Kidney (tissue), 13 donors: ENCODE measurements at regions not wholly inside any gene's neighbourhood (a gene's known extent, or its start where the extent isn't known, plus 50 kb on each side); places are given as distances from the start of the nearest gene placed in this dataset.
"Not testable (repeated sequence)": the region's sequence is repeated elsewhere in the genome, so short reads cannot be mapped to it uniquely, and the experiment has no call there.

ENCODE experiments used
- DNase-seq, 5 donors: peaks; one replicate each; pipeline ENCODE4 v3.0.0-alpha.2; 2013 to 2020
- FAIRE-seq: peaks from 2 replicates; lab custom pipeline; 2012; peaks lifted over from hg19 to GRCh38; lab: Jason Lieb, UNC
- H3K27ac ChIP-seq, 2 donors: one replicate each; pipeline ENCODE4 v1.7.0; 2013; ENCODE audit warnings: low read depth in 2 of 2, low read length in 2 of 2, inconsistent platforms in 1 of 2
- H3K27me3 ChIP-seq: one replicate; pipeline ENCODE4 v1.7.1; 2013; ENCODE audit warnings: low read length, inconsistent platforms; ENCODE audit not compliant: control insufficient read depth, insufficient read depth
- H3K36me3 ChIP-seq, 3 donors: one replicate each; pipeline versions ENCODE4 v1.7.0 to v1.7.1; 2013; ENCODE audit warnings: low read length in 3 of 3, control low read depth in 1 of 3, inconsistent platforms in 1 of 3; ENCODE audit not compliant: insufficient read depth in 3 of 3, control insufficient read depth in 2 of 3
- H3K4me1 ChIP-seq, 3 donors: one replicate each; pipeline versions ENCODE4 v1.7.0 to v1.7.1; 2013; ENCODE audit warnings: low read length in 3 of 3, inconsistent platforms in 1 of 3, low read depth in 1 of 3; ENCODE audit not compliant: control insufficient read depth in 2 of 3, insufficient read depth in 2 of 3
- H3K4me3 ChIP-seq, 3 donors: one replicate each; pipeline versions ENCODE4 v1.7.0 to v1.8.1; 2013; ENCODE audit warnings: low read length in 3 of 3, control low read depth in 1 of 3, inconsistent platforms in 1 of 3
- H3K9ac ChIP-seq, 3 donors: one replicate each; pipeline versions ENCODE4 v1.7.0 to v1.7.1; 2013; ENCODE audit warnings: low read length in 3 of 3, control low read depth in 1 of 3, inconsistent platforms in 1 of 3
- H3K9me3 ChIP-seq, 3 donors: one replicate each; pipeline versions ENCODE4 v1.7.0 to v1.7.1; 2013; ENCODE audit warnings: low read length in 3 of 3, control low read depth in 1 of 3, inconsistent platforms in 1 of 3; ENCODE audit not compliant: control insufficient read depth in 2 of 3, insufficient read depth in 1 of 3
- CTCF ChIP-seq: IDR thresholded peaks from 3 replicates; pipeline ENCODE4 v1.5.1; 2012; ENCODE audit warnings: mild to moderate bottlenecking, moderate library complexity, borderline replicate concordance; ENCODE audit not compliant: insufficient read depth; ENCODE audit errors: extremely low read depth
- intact Hi-C: fragments of 100-400 bp; cut with DNase I; formaldehyde crosslinking; loops from one replicate; pipeline ENCODE4 v1.11.1; 2022
- donor health status: control.
- donor health status: control.
- donor health status: control.
- donor health status: control.
- donor health status: control.
- donor health status: DM: yes; HTN: yes; CAD: no.
- donor health status: Normal renal cell carcinoma (clear cell type).

GRCh38 chr15:87557881-87558280 is 698.7 kb downstream of the NTRK3 start:
- Histone ChIP-seq H3K4me1 (no peaks in the 10 kb centered on the region), H3K9ac (no peak overlapping the region), H3K27me3 (no peaks in the 10 kb centered on the region), H3K9me3 (no peaks in the 10 kb centered on the region), H3K4me3 (no peak overlapping the region), H3K27ac (no peak overlapping the region), H3K36me3 (no peaks in the 10 kb centered on the region)
- FAIRE-seq (no peak), DNase-seq (no peak)
- no peak for TF ChIP-seq CTCF
- intact Hi-C loops: no loop called here

- Histone ChIP-seq H3K9ac (no peak overlapping the region), H3K9me3 (no peaks in the 10 kb centered on the region), H3K4me1 (no peaks in the 10 kb centered on the region), H3K27ac (no peak overlapping the region), H3K4me3 (no peak overlapping the region), H3K27me3 (no peaks in the 10 kb centered on the region), H3K36me3 (no peaks in the 10 kb centered on the region)
- intact Hi-C loops: no loop called here
- no peak for TF ChIP-seq CTCF
- DNase-seq (no peak), FAIRE-seq (no peak)
These were observed 699.7 kb downstream of the NTRK3 start for GRCh38 chr15:87556886-87557285.

- FAIRE-seq (no peak), DNase-seq (no peak)
- no peaks in the 10 kb centered on the region for H3K9me3 ChIP-seq
- TF ChIP-seq CTCF: no peak
- no peak overlapping the region for H3K4me3 ChIP-seq
- H3K27ac ChIP-seq: no peak overlapping the region
- H3K9ac ChIP-seq: no peak overlapping the region
- intact Hi-C loops: no loop called here
- H3K27me3 ChIP-seq: no peaks in the 10 kb centered on the region
- no peaks in the 10 kb centered on the region for H3K36me3 ChIP-seq
- no peaks in the 10 kb centered on the region for H3K4me1 ChIP-seq
These were observed 706.7 kb downstream of the NTRK3 start for GRCh38 chr15:87549860-87550259.

GRCh38 chr15:87549296-87549695 is 707.2 kb downstream of the NTRK3 start:
- Histone ChIP-seq H3K36me3 (no peaks in the 10 kb centered on the region), H3K9ac (no peak overlapping the region), H3K4me3 (no peak overlapping the region), H3K27ac (no peak overlapping the region), H3K4me1 (no peaks in the 10 kb centered on the region), H3K9me3 (no peaks in the 10 kb centered on the region), H3K27me3 (no peaks in the 10 kb centered on the region)
- DNase-seq (no peak), FAIRE-seq (no peak)
- intact Hi-C loops: no loop called here
- TF ChIP-seq CTCF: no peak

- intact Hi-C loops, H3K4me3 ChIP-seq, H3K9ac ChIP-seq, DNase-seq, H3K9me3 ChIP-seq, H3K4me1 ChIP-seq, H3K36me3 ChIP-seq, H3K27ac ChIP-seq, H3K27me3 ChIP-seq, FAIRE-seq: not testable (repeated sequence)
These were observed 707.9 kb downstream of the NTRK3 start for GRCh38 chr15:87548590-87548989.
